ENCODE measurements at regions not wholly inside any gene's neighbourhood (a gene's known extent, or its start where the extent isn't known, plus 50 kb on each side); places are given as distances from the start of the nearest gene placed in this dataset.

GRCh38 chr9:108473209-108474112 lies 382.3 kb downstream of the ACTL7B start (continued):
- no peak for TF ChIP-seq ZSCAN18 (tag by site-specific recombination; IDR thresholded peaks at IDR 0.05)
- TF ChIP-seq ZNF558 (tag by site-specific recombination; IDR thresholded peaks at IDR 0.05), result no peak; the same call in 1 of the 2 replicates
- no peak for TF ChIP-seq REPIN1 (tag by site-specific recombination; IDR thresholded peaks at IDR 0.05; ENCODE audit: low read depth)
- no peak for TF ChIP-seq ZNF174 (tag by site-specific recombination; IDR thresholded peaks at IDR 0.05)
- TF ChIP-seq ZNF747 (tag by site-specific recombination; IDR thresholded peaks at IDR 0.05), result no peak
- TF ChIP-seq ZNF670 (tag by site-specific recombination; IDR thresholded peaks at IDR 0.05; ENCODE audit: low read depth), result no peak
- TF ChIP-seq ZBTB48 (tag by site-specific recombination; IDR thresholded peaks at IDR 0.05), result no peak
- peak; percentile 65; the same call in 1 of the 2 replicates for TF ChIP-seq IKZF3 (tag by site-specific recombination; IDR thresholded peaks at IDR 0.05)
- TF ChIP-seq ZNF248 (tag by site-specific recombination; IDR thresholded peaks at IDR 0.05), result no peak
- TF ChIP-seq SP3 (tag by site-specific recombination; IDR thresholded peaks at IDR 0.05), result no peak
- TF ChIP-seq ZNF37A (tag by site-specific recombination; IDR thresholded peaks at IDR 0.05), result no peak
- no peak for TF ChIP-seq ZNF548 (tag by site-specific recombination; IDR thresholded peaks at IDR 0.05)
- TF ChIP-seq OSR2 (tag by site-specific recombination; IDR thresholded peaks at IDR 0.05), result peak; percentile 94
- 0 out of 2 replicates have a peak, but pooled peaks have one; percentile 48 for TF ChIP-seq ZNF335 (tag by site-specific recombination; conservative IDR thresholded peaks at IDR 0.05)
- TF ChIP-seq ZNF692 (tag by site-specific recombination; IDR thresholded peaks at IDR 0.05), result 0 out of 2 replicates have a peak, but pooled peaks have one; percentile 28
- TF ChIP-seq ZNF211 (tag by site-specific recombination; IDR thresholded peaks at IDR 0.05; ENCODE audit: low read depth), result no peak
- TF ChIP-seq ZNF354C (tag by site-specific recombination; IDR thresholded peaks at IDR 0.05; ENCODE audit: borderline replicate concordance, low read depth), result no peak
- TF ChIP-seq ZNF292 (tag by site-specific recombination; IDR thresholded peaks at IDR 0.05; ENCODE audit: borderline replicate concordance, low read depth), result no peak
- TF ChIP-seq ZNF274 (IDR thresholded peaks at IDR 0.05; ENCODE audit: low read length), result no peak
- TF ChIP-seq ZNF274 (tag by site-specific recombination; IDR thresholded peaks at IDR 0.05; ENCODE audit: borderline replicate concordance), result no peak
- TF ChIP-seq GLIS2 (tag by site-specific recombination; IDR thresholded peaks at IDR 0.05), result peak; percentile 43
- TF ChIP-seq ZNF239 (tag by site-specific recombination; IDR thresholded peaks at IDR 0.05), result no peak
- TF ChIP-seq ATF2 (tag by site-specific recombination; IDR thresholded peaks at IDR 0.05; ENCODE audit: low read depth), result 0 out of 2 replicates have a peak, but pooled peaks have one; percentile 5
- no peak for TF ChIP-seq ZNF10 (tag by site-specific recombination; IDR thresholded peaks at IDR 0.05)
- TF ChIP-seq ZNF155 (tag by site-specific recombination; IDR thresholded peaks at IDR 0.05), result no peak
